Colonic mucosa (tissue), 4 donors: ENCODE measurements at regions not wholly inside any gene's neighbourhood (a gene's known extent, or its start where the extent isn't known, plus 50 kb on each side); places are given as distances from the start of the nearest gene placed in this dataset.

Experiments
- DNase-seq: peaks from one replicate; pipeline ENCODE4 v3.0.0-alpha.2; 2020
- H3K27ac ChIP-seq: fragments of 200-600 bp; one replicate; pipeline ENCODE4 v1.8.0; 2021
- H3K27me3 ChIP-seq: fragments of 200-600 bp; one replicate; pipeline ENCODE4 v1.8.0; 2021
- H3K36me3 ChIP-seq: fragments of 200-600 bp; one replicate; pipeline ENCODE4 v1.8.0; 2021
- H3K4me1 ChIP-seq: fragments of 200-600 bp; one replicate; pipeline ENCODE4 v1.8.0; 2021; ENCODE audit warnings: mild to moderate bottlenecking
- H3K4me3 ChIP-seq: fragments of 200-600 bp; one replicate; pipeline ENCODE4 v1.8.0; 2021
- H3K9ac ChIP-seq, 2 donors: one replicate each; pipeline ENCODE4 v1.7.0; 2013; ENCODE audit warnings: control low read depth in 2 of 2, low read depth in 2 of 2, low read length in 2 of 2
- H3K9me3 ChIP-seq: fragments of 200-600 bp; one replicate; pipeline ENCODE4 v1.8.0; 2021
- intact Hi-C: fragments of 100-400 bp; cut with DNase I; formaldehyde crosslinking; loops from one replicate; pipeline ENCODE4 v1.14.1; 2022
- TF ChIP-seq, protein P1 (sequence below): fragments of 200-600 bp; IDR thresholded peaks from one replicate; pipeline ENCODE4 v1.8.0; 2022; ENCODE audit warnings: antibody characterized with exemption, mild to moderate bottlenecking
- donor health status: healthy.
- donor health status: DM: no; HTN: no; CAD: no.
- donor health status: DM: no; HTN: no; CAD: no.

DNA sequence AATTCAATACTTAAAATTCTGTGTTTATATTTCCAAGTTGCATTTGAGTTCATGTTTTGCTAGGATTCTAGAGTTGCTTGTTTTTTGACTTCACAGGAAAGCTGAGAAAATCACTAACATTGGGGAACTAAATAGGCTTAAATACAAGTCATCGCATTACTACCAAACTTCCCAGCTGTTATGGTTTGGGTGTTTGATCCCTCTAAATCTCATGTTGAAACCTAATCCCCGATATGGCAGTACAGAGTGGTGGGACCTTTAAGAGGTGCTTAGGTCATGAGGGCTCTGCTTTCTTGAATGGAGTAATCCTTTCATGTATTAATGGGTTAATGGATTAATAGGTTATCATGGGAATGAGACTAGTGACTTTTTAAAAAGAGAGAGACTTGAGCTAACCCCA is 77.2 kb upstream of the ARPP21 start:
- no peak for DNase-seq
- H3K9ac ChIP-seq, result no peak overlapping the region
- H3K9me3 ChIP-seq, result no peaks in the 10 kb centered on the region
- H3K27ac ChIP-seq, result no peak overlapping the region
- H3K4me1 ChIP-seq, result no peaks in the 10 kb centered on the region
- no peaks in the 10 kb centered on the region for H3K36me3 ChIP-seq
- intact Hi-C loops, result no loop called here
- TF ChIP-seq, protein P1, sequence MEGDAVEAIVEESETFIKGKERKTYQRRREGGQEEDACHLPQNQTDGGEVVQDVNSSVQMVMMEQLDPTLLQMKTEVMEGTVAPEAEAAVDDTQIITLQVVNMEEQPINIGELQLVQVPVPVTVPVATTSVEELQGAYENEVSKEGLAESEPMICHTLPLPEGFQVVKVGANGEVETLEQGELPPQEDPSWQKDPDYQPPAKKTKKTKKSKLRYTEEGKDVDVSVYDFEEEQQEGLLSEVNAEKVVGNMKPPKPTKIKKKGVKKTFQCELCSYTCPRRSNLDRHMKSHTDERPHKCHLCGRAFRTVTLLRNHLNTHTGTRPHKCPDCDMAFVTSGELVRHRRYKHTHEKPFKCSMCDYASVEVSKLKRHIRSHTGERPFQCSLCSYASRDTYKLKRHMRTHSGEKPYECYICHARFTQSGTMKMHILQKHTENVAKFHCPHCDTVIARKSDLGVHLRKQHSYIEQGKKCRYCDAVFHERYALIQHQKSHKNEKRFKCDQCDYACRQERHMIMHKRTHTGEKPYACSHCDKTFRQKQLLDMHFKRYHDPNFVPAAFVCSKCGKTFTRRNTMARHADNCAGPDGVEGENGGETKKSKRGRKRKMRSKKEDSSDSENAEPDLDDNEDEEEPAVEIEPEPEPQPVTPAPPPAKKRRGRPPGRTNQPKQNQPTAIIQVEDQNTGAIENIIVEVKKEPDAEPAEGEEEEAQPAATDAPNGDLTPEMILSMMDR, result no peak
- no peaks in the 10 kb centered on the region for H3K27me3 ChIP-seq
- no peak overlapping the region for H3K4me3 ChIP-seq

DNA sequence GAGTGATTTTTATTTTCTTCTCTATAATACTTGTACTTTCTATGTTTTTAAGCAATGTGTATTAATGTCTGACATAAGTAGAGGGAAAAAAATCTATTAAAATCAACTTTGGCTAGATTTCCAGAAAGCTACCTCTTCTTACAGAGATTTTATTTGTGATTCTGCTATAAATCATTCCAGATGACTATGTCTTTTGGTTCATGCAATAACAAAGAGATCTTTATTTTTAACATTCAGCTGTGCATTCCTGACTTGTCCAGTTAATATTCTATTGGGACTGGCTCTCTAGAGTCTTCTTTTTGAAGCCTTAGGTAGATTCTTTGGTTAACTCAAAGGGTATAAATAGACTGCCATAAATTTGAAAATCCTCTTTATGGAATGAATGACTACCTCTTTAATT is 74.3 kb upstream of the ARPP21 start:
- no peak overlapping the region for H3K9ac ChIP-seq
- H3K4me3 ChIP-seq, result no peak overlapping the region
- no peaks in the 10 kb centered on the region for H3K9me3 ChIP-seq
- no peaks in the 10 kb centered on the region for H3K36me3 ChIP-seq
- TF ChIP-seq, protein P1, result no peak
- DNase-seq, result no peak
- no peak overlapping the region for H3K27ac ChIP-seq
- no peaks in the 10 kb centered on the region for H3K4me1 ChIP-seq
- intact Hi-C loops, result no loop called here
- H3K27me3 ChIP-seq, result no peaks in the 10 kb centered on the region
